ENCODE measurements at regions not wholly inside any gene's neighbourhood (a gene's known extent, or its start where the extent isn't known, plus 50 kb on each side); places are given as distances from the start of the nearest gene placed in this dataset.

DNA sequence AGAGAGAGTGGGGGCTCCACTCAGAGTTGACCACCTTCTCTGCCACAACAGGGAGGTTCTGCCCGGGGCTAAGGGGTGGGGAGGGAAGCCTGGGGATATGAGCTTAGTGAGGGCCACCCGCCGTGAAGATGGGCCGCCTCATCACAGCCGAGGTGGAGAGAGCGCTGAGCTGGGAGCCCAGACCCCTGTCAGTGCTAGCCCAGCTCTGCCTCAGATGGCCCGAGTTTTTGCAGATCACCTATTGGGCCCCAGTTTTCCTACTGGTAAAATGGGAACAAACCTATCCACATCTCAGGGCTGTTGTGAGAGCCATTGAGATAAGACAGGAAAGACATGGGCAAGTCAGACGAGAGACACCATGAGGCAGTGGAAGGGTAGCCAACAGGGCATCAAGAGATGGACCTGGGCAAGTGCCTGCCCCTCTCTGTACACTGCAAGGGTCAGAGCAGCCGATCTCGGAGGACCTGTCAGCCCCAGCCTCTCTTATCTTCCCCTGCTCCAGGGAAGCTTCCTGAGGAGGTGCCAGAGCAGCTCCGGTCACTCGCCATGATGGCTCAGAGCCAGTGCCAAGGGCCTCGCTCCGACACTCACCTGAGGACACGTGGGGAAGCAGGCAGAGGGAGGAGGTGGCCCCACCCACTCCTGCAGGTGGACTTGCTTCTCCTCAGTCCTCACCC is 88.9 kb downstream of the MCFD2 start:
- TF ChIP-seq, protein P1, sequence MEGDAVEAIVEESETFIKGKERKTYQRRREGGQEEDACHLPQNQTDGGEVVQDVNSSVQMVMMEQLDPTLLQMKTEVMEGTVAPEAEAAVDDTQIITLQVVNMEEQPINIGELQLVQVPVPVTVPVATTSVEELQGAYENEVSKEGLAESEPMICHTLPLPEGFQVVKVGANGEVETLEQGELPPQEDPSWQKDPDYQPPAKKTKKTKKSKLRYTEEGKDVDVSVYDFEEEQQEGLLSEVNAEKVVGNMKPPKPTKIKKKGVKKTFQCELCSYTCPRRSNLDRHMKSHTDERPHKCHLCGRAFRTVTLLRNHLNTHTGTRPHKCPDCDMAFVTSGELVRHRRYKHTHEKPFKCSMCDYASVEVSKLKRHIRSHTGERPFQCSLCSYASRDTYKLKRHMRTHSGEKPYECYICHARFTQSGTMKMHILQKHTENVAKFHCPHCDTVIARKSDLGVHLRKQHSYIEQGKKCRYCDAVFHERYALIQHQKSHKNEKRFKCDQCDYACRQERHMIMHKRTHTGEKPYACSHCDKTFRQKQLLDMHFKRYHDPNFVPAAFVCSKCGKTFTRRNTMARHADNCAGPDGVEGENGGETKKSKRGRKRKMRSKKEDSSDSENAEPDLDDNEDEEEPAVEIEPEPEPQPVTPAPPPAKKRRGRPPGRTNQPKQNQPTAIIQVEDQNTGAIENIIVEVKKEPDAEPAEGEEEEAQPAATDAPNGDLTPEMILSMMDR (IDR thresholded peaks at IDR 0.05; ENCODE audit: borderline replicate concordance, extremely low read depth, low read length, poor library complexity, severe bottlenecking), result no peak
- TF ChIP-seq EZH2 (IDR thresholded peaks at IDR 0.05; ENCODE audit: borderline replicate concordance, low read depth, low read length, severe bottlenecking), result no peak

All from DND-41 (cell line).